SU-DHL-6 (cell line): ENCODE measurements at regions not wholly inside any gene's neighbourhood (a gene's known extent, or its start where the extent isn't known, plus 50 kb on each side); places are given as distances from the start of the nearest gene placed in this dataset.

Source experiments
- CTCF ChIP-seq: fragments of 200-600 bp; sonication (generic); IDR thresholded peaks from one replicate; pipeline ENCODE4 v1.5.1; 2017; ENCODE audit warnings: antibody characterized with exemption, mild to moderate bottlenecking, low read length, moderate library complexity; ENCODE audit not compliant: insufficient read depth, poor library complexity, severe bottlenecking
- EZH2phosphoT487 ChIP-seq: fragments of 200-600 bp; sonication (generic), shearing (Covaris generic); conservative IDR thresholded peaks from 2 replicates; pipeline ENCODE4 v1.6.1; 2018; ENCODE audit warnings: mild to moderate bottlenecking, antibody characterized with exemption, low read length, moderate library complexity, mixed read lengths

- no peak for TF ChIP-seq EZH2phosphoT487
- no peak for TF ChIP-seq CTCF
Observed at GRCh38 chr16:54867302-54867832, 63.3 kb upstream of the IRX5 start.
